ENCODE measurements at regions not wholly inside any gene's neighbourhood (a gene's known extent, or its start where the extent isn't known, plus 50 kb on each side); places are given as distances from the start of the nearest gene placed in this dataset.

DNA sequence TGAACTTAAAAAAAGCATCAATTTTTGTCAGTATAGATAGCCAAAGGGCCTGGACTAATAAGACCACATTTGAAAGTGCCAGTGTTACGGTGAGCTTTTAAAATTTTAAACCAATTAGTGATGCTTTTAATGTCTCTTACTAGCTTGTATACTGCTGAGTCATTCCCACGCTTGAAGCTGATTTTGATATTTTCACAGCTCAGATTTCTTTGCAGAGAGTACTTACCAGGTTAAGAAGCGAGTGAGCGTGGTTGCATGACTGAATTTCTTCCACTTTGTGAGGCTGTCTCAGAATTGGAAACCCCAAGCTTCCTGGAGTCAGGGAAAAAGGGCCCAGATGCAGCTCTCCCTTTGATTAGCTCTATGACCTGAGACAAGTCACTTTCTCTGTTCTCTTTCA lies 74.5 kb upstream of the NBEA start:
- TF ChIP-seq, protein P1, sequence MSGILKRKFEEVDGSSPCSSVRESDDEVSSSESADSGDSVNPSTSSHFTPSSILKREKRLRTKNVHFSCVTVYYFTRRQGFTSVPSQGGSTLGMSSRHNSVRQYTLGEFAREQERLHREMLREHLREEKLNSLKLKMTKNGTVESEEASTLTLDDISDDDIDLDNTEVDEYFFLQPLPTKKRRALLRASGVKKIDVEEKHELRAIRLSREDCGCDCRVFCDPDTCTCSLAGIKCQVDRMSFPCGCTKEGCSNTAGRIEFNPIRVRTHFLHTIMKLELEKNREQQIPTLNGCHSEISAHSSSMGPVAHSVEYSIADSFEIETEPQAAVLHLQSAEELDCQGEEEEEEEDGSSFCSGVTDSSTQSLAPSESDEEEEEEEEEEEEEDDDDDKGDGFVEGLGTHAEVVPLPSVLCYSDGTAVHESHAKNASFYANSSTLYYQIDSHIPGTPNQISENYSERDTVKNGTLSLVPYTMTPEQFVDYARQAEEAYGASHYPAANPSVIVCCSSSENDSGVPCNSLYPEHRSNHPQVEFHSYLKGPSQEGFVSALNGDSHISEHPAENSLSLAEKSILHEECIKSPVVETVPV (CRISPR knock-in tag; IDR thresholded peaks at IDR 0.05), result no peak
- TF ChIP-seq ZNF8 (CRISPR knock-in tag; IDR thresholded peaks at IDR 0.05) (no peak), TOX (CRISPR knock-in tag; IDR thresholded peaks at IDR 0.05; ENCODE audit: borderline replicate concordance) (no peak), ZFP30 (CRISPR knock-in tag; IDR thresholded peaks at IDR 0.05) (no peak), ZFP3 (CRISPR knock-in tag; IDR thresholded peaks at IDR 0.05) (no peak), ISL1 (CRISPR knock-in tag; IDR thresholded peaks at IDR 0.05) (no peak), ZC3H10 (CRISPR knock-in tag; IDR thresholded peaks at IDR 0.05) (no peak), OSR1 (CRISPR knock-in tag; IDR thresholded peaks at IDR 0.05) (no peak)
- TF ChIP-seq, protein P2, sequence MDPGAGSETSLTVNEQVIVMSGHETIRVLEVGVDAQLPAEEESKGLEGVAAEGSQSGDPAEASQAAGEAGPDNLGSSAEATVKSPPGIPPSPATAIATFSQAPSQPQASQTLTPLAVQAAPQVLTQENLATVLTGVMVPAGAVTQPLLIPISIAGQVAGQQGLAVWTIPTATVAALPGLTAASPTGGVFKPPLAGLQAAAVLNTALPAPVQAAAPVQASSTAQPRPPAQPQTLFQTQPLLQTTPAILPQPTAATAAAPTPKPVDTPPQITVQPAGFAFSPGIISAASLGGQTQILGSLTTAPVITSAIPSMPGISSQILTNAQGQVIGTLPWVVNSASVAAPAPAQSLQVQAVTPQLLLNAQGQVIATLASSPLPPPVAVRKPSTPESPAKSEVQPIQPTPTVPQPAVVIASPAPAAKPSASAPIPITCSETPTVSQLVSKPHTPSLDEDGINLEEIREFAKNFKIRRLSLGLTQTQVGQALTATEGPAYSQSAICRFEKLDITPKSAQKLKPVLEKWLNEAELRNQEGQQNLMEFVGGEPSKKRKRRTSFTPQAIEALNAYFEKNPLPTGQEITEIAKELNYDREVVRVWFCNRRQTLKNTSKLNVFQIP (CRISPR knock-in tag; IDR thresholded peaks at IDR 0.05; ENCODE audit: borderline replicate concordance, low read depth), result no peak
- TF ChIP-seq, protein P3, sequence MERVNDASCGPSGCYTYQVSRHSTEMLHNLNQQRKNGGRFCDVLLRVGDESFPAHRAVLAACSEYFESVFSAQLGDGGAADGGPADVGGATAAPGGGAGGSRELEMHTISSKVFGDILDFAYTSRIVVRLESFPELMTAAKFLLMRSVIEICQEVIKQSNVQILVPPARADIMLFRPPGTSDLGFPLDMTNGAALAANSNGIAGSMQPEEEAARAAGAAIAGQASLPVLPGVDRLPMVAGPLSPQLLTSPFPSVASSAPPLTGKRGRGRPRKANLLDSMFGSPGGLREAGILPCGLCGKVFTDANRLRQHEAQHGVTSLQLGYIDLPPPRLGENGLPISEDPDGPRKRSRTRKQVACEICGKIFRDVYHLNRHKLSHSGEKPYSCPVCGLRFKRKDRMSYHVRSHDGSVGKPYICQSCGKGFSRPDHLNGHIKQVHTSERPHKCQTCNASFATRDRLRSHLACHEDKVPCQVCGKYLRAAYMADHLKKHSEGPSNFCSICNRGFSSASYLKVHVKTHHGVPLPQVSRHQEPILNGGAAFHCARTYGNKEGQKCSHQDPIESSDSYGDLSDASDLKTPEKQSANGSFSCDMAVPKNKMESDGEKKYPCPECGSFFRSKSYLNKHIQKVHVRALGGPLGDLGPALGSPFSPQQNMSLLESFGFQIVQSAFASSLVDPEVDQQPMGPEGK (CRISPR knock-in tag; IDR thresholded peaks at IDR 0.05; ENCODE audit: borderline replicate concordance), result no peak
- TF ChIP-seq, protein P4, sequence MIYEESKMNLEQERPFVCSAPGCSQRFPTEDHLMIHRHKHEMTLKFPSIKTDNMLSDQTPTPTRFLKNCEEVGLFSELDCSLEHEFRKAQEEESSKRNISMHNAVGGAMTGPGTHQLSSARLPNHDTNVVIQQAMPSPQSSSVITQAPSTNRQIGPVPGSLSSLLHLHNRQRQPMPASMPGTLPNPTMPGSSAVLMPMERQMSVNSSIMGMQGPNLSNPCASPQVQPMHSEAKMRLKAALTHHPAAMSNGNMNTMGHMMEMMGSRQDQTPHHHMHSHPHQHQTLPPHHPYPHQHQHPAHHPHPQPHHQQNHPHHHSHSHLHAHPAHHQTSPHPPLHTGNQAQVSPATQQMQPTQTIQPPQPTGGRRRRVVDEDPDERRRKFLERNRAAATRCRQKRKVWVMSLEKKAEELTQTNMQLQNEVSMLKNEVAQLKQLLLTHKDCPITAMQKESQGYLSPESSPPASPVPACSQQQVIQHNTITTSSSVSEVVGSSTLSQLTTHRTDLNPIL (CRISPR knock-in tag; IDR thresholded peaks at IDR 0.05; ENCODE audit: low read depth), result no peak

Measured in SK-N-SH treated with all-trans-retinoic acid at 6 μM for 48 hours (cell line).